ENCODE measurements at regions not wholly inside any gene's neighbourhood (a gene's known extent, or its start where the extent isn't known, plus 50 kb on each side); places are given as distances from the start of the nearest gene placed in this dataset.

DNA sequence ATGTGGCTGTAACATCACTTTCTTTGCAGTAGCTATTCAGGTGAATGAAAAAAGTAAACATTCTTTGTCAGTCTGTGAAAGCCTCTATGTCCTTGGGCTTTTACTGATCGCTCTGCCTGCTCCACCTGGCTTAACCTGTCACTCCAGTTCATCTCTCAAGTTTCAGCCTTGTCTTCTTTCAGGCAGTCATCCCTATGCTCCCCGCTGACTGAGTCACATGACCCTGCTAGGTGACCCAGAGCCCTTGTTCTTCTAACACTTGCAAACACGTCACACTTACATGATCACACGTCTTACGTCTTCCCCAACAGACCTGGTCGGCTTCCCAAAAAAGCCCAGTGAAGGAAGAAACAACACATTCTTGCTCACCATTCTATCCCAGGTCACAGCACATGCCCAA lies 499.3 kb upstream of the TENM4 start:
- intact Hi-C loops (cut with DNase I; ENCODE audit: low total_unique reads), result no loop called here
- ATAC-seq (no peak), DNase-seq (no peak)
- in situ Hi-C loops (cut with MboI; ENCODE audit: low sequenced_read_pairs in 4 of 4), result no loop called here
- H3K27me3 ChIP-seq, result no peaks in the 10 kb centered on the region
- TF ChIP-seq POLR2A (IDR thresholded peaks at IDR 0.05), result no peak
- TF ChIP-seq, protein P1, sequence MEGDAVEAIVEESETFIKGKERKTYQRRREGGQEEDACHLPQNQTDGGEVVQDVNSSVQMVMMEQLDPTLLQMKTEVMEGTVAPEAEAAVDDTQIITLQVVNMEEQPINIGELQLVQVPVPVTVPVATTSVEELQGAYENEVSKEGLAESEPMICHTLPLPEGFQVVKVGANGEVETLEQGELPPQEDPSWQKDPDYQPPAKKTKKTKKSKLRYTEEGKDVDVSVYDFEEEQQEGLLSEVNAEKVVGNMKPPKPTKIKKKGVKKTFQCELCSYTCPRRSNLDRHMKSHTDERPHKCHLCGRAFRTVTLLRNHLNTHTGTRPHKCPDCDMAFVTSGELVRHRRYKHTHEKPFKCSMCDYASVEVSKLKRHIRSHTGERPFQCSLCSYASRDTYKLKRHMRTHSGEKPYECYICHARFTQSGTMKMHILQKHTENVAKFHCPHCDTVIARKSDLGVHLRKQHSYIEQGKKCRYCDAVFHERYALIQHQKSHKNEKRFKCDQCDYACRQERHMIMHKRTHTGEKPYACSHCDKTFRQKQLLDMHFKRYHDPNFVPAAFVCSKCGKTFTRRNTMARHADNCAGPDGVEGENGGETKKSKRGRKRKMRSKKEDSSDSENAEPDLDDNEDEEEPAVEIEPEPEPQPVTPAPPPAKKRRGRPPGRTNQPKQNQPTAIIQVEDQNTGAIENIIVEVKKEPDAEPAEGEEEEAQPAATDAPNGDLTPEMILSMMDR (IDR thresholded peaks at IDR 0.05 in 4 of 5, conservative IDR thresholded peaks at IDR 0.05 in 1 of 5), result no peak
- no peak overlapping the region for H3K27ac ChIP-seq
- H3K4me1 ChIP-seq, result no peaks in the 10 kb centered on the region
- H3K4me3 ChIP-seq, result no peak overlapping the region
- no peaks in the 10 kb centered on the region for H3K9me3 ChIP-seq
- H3K36me3 ChIP-seq, result no peaks in the 10 kb centered on the region

DNA sequence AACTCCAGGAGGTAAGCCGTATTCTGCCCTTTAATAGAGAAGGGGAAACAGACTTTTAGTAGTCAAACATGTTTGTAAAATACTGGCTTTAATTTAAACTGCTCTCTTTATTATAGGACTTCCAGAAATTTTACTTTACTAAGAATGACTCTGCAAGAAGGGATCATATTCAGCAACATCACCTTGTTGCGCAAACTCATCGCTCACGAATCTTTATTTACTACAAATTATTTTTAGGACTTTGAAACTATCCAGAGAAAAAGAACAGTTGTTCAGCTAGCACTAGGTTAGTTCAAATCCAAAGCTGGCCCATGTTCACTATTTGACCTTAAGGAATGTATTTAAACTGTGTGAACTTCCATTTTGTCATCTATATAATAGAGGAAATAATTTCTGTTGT lies 498.3 kb upstream of the TENM4 start:
- ATAC-seq (no peak), DNase-seq (no peak)
- Histone ChIP-seq H3K9me3 (no peaks in the 10 kb centered on the region), H3K4me1 (no peaks in the 10 kb centered on the region), H3K4me3 (no peak overlapping the region), H3K36me3 (no peaks in the 10 kb centered on the region), H3K27ac (no peak overlapping the region), H3K27me3 (no peaks in the 10 kb centered on the region)
- TF ChIP-seq, protein P1 (IDR thresholded peaks at IDR 0.05 in 4 of 5, conservative IDR thresholded peaks at IDR 0.05 in 1 of 5), result no peak
- no peak for TF ChIP-seq POLR2A (IDR thresholded peaks at IDR 0.05)
- in situ Hi-C loops (cut with MboI; ENCODE audit: low sequenced_read_pairs in 4 of 4) (no loop called here), intact Hi-C loops (cut with DNase I; ENCODE audit: low total_unique reads) (no loop called here)

DNA sequence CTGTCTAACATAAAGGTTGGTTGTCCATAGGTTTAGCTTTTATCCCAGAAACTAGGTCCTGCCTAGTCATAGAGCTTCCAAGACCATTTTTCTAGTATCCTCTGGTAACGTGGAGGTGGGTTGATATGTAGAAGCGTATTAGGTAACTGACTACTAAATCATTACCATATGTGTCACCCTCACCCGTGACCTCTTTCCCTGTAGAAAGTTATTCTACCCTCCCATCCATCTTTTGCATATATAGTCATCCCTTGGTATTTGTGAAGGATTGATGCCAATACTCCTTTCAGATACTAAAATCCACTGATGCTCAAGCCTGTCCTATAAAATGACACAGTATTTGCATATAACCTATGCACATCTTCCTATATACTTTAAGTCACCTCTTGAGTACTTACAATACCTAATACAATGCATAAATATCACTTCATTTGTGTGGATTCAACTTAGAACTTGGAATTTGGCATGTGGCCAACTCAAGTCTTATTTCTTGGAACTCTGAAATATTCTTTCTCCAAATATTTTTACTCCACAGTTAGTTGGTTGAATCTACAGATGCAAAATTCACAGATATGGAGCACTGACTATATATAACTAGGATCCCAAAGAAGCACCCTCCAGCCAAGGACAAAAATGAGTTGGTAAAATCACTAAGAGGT lies 497.0 kb upstream of the TENM4 start:
- TF ChIP-seq, protein P1 (IDR thresholded peaks at IDR 0.05 in 4 of 5, conservative IDR thresholded peaks at IDR 0.05 in 1 of 5), result no peak
- no peak for TF ChIP-seq POLR2A (IDR thresholded peaks at IDR 0.05)
- in situ Hi-C loops (cut with MboI; ENCODE audit: low sequenced_read_pairs in 4 of 4) (no loop called here), intact Hi-C loops (cut with DNase I; ENCODE audit: low total_unique reads) (no loop called here)
- ATAC-seq (no peak), DNase-seq (no peak)
- Histone ChIP-seq H3K4me1 (no peaks in the 10 kb centered on the region), H3K27ac (no peak overlapping the region), H3K4me3 (no peak overlapping the region), H3K27me3 (no peaks in the 10 kb centered on the region), H3K36me3 (no peaks in the 10 kb centered on the region), H3K9me3 (no peaks in the 10 kb centered on the region)

DNA sequence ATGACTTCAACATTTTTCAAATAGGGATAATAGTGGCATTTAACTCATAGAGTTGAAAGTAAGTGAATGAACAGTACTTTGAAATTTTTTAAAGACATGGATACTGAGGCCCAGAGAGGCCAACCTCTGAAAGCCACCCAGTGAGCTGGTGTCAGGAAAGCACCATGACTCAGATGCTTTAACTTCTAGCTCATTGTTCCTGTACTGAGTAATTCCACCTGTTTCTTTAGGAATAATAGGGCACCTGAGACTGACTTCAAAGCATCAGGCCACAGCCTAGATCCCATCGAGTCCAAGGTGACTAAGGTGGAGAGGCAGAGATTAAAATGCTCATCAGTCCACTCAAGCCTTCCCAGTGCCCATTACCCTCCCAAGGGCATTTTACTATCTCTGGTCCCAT lies 491.8 kb upstream of the TENM4 start:
- H3K27ac ChIP-seq, result no peak overlapping the region
- H3K27me3 ChIP-seq, result no peaks in the 10 kb centered on the region
- in situ Hi-C loops (cut with MboI; ENCODE audit: low sequenced_read_pairs in 4 of 4) (no loop called here), intact Hi-C loops (cut with DNase I; ENCODE audit: low total_unique reads) (no loop called here)
- no peak overlapping the region for H3K4me3 ChIP-seq
- H3K9me3 ChIP-seq, result no peaks in the 10 kb centered on the region
- ATAC-seq (no peak), DNase-seq (no peak)
- TF ChIP-seq, protein P1 (IDR thresholded peaks at IDR 0.05 in 4 of 5, conservative IDR thresholded peaks at IDR 0.05 in 1 of 5), result no peak
- no peak for TF ChIP-seq POLR2A (IDR thresholded peaks at IDR 0.05)
- no peaks in the 10 kb centered on the region for H3K4me1 ChIP-seq
- H3K36me3 ChIP-seq, result no peaks in the 10 kb centered on the region

DNA sequence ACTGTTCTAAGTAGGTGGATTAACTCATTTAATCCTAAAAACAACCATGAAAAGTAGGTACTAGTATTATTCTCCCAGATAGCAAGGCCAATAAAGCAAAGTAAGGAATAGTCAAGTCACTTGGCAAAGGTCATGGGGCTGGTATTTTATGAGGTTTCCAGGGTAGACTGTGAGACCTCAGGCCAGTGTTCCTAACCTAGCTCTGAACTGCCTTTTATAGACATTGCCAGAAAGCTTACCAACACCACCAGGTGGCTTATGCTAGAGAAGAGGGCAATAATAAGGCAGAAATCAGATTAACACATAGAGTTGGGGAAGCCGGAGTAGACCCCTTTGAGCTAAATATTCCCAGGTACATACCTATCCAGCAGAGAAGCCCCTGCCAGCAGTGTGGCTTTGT lies 490.9 kb upstream of the TENM4 start:
- Histone ChIP-seq H3K4me3 (no peak overlapping the region), H3K27ac (no peak overlapping the region), H3K27me3 (no peaks in the 10 kb centered on the region), H3K4me1 (no peaks in the 10 kb centered on the region), H3K36me3 (no peaks in the 10 kb centered on the region), H3K9me3 (no peaks in the 10 kb centered on the region)
- DNase-seq (no peak), ATAC-seq (no peak)
- in situ Hi-C loops (cut with MboI; ENCODE audit: low sequenced_read_pairs in 4 of 4), result no loop called here
- TF ChIP-seq, protein P1 (IDR thresholded peaks at IDR 0.05 in 4 of 5, conservative IDR thresholded peaks at IDR 0.05 in 1 of 5), result no peak
- no peak for TF ChIP-seq POLR2A (IDR thresholded peaks at IDR 0.05)
- intact Hi-C loops (cut with DNase I; ENCODE audit: low total_unique reads), result no loop called here

Measured in gastrocnemius medialis (tissue), 4 donors.